Right atrium auricular region (tissue), 2 donors: ENCODE measurements at regions not wholly inside any gene's neighbourhood (a gene's known extent, or its start where the extent isn't known, plus 50 kb on each side); places are given as distances from the start of the nearest gene placed in this dataset.

Experiments
- DNase-seq: peaks from one replicate; pipeline ENCODE4 v3.0.0-alpha.2; 2019; ENCODE audit warnings: low spot score
- H3K27ac ChIP-seq, 2 donors: fragments of 200-600 bp; sonication (generic); 1 replicate in 1 of 2; 2 replicates in 1 of 2; pipeline ENCODE4 v1.5.1; 2016 to 2019
- H3K27me3 ChIP-seq, 2 donors: fragments of 200-600 bp; sonication (generic); one replicate each; pipeline versions ENCODE4 v1.5.1 to v1.6.0; 2017 to 2019
- H3K36me3 ChIP-seq: fragments of 200-600 bp; sonication (generic); one replicate; pipeline ENCODE4 v1.5.1; 2016
- H3K4me1 ChIP-seq, 2 donors: fragments of 200-600 bp; sonication (generic); one replicate each; pipeline versions ENCODE4 v1.5.1 to v1.6.0; 2017 to 2019
- H3K4me3 ChIP-seq, 2 donors: fragments of 200-600 bp; sonication (generic); 1 replicate in 1 of 2; 2 replicates in 1 of 2; pipeline ENCODE4 v1.5.1; 2017 to 2019; ENCODE audit warnings: mild to moderate bottlenecking in 1 of 2, moderate library complexity in 1 of 2
- H3K9me3 ChIP-seq, 2 donors: fragments of 200-600 bp; sonication (generic); one replicate each; pipeline ENCODE4 v1.5.1; 2019
- CTCF ChIP-seq, 2 donors: fragments of 200-600 bp; sonication (generic); IDR thresholded peaks; one replicate each; pipeline ENCODE4 v1.5.1; 2019; ENCODE audit warnings: antibody characterized with exemption in 2 of 2

GRCh38 chr9:129458663-129459546, 162.0 kb downstream of the C9orf50 start:
- no peak for TF ChIP-seq CTCF (IDR thresholded peaks at IDR 0.05)
- Histone ChIP-seq H3K36me3 (no peaks in the 10 kb centered on the region), H3K27me3 (no peaks in the 10 kb centered on the region), H3K27ac (peak overlapping the region; percentile 89 to 95), H3K9me3 (no peaks in the 10 kb centered on the region), H3K4me1 (peaks cover 0 to 36% of the 10 kb centered on the region in 2 donors), H3K4me3 (peak overlapping the region in 1 of 2 donors; percentile 23)
- no peak for DNase-seq

GRCh38 chr9:129458155-129458661, 162.7 kb downstream of the C9orf50 start:
- Histone ChIP-seq H3K36me3 (no peaks in the 10 kb centered on the region), H3K9me3 (no peaks in the 10 kb centered on the region), H3K4me1 (peaks cover 0 to 36% of the 10 kb centered on the region in 2 donors), H3K4me3 (no peak overlapping the region), H3K27me3 (no peaks in the 10 kb centered on the region), H3K27ac (peak overlapping the region; percentile 89 to 95)
- no peak for DNase-seq
- TF ChIP-seq CTCF (IDR thresholded peaks at IDR 0.05) = no peak

- no peak for TF ChIP-seq CTCF (IDR thresholded peaks at IDR 0.05)
- H3K27me3 ChIP-seq = no peaks in the 10 kb centered on the region
- DNase-seq = no peak
- H3K27ac ChIP-seq = no peak overlapping the region
- no peaks in the 10 kb centered on the region for H3K9me3 ChIP-seq
- H3K4me3 ChIP-seq = no peak overlapping the region
- H3K36me3 ChIP-seq = no peaks in the 10 kb centered on the region
- H3K4me1 ChIP-seq = peaks cover 0 to 36% of the 10 kb centered on the region in 2 donors
Observed at GRCh38 chr9:129457325-129457779, 163.5 kb downstream of the C9orf50 start.

GRCh38 chr9:129456549-129457324, 164.2 kb downstream of the C9orf50 start:
- Histone ChIP-seq H3K4me1 (peaks cover 0 to 36% of the 10 kb centered on the region in 2 donors), H3K36me3 (no peaks in the 10 kb centered on the region), H3K27me3 (no peaks in the 10 kb centered on the region), H3K4me3 (no peak overlapping the region), H3K9me3 (no peaks in the 10 kb centered on the region), H3K27ac (no peak overlapping the region)
- TF ChIP-seq CTCF (IDR thresholded peaks at IDR 0.05) = no peak
- no peak for DNase-seq

- Histone ChIP-seq H3K27ac (no peak overlapping the region), H3K4me3 (no peak overlapping the region), H3K36me3 (no peaks in the 10 kb centered on the region), H3K27me3 (no peaks in the 10 kb centered on the region), H3K9me3 (no peaks in the 10 kb centered on the region), H3K4me1 (peaks cover 0 to 34% of the 10 kb centered on the region in 2 donors)
- TF ChIP-seq CTCF (IDR thresholded peaks at IDR 0.05) = no peak
- no peak for DNase-seq
Observed at GRCh38 chr9:129455151-129455995, 165.5 kb downstream of the C9orf50 start.
